ENCODE measurements at regions not wholly inside any gene's neighbourhood (a gene's known extent, or its start where the extent isn't known, plus 50 kb on each side); places are given as distances from the start of the nearest gene placed in this dataset.

DNA sequence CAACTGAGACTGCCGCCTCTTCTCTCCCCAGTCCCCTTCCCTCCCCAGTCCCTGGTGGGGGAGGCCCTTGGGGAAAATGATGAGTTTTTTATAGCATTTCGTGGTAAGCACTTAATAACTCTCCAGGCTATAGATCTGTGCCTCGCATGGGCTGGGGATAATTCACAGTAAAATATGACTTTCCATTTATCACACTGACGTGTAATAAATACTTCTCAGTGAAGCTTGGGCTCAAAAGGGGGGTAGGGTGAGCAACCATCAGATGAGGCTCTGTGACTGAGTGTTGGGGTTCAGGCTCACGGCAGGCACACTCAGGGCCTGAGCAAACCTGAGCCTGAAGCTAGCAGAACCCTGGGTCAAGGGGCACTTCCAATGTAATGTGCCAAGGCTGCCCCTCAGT lies 101.6 kb downstream of the CCT6B start:
- Histone ChIP-seq H3K9ac (ENCODE audit: insufficient read depth, low read length) (no peak overlapping the region), H3K4me1 (ENCODE audit: control insufficient read depth, extremely low read depth, insufficient read depth, low read length) (no peaks in the 10 kb centered on the region), H3K9me3 (ENCODE audit: control insufficient read depth, insufficient read depth, low read depth, low read length) (no peaks in the 10 kb centered on the region), H3K4me2 (ENCODE audit: extremely low read depth, insufficient read depth, low read length) (no peak overlapping the region), H3K4me3 (replicated peaks in 1 of 4; ENCODE audit: control extremely low read depth in 1 of 4, insufficient read depth in 1 of 4, low read depth in 3 of 4, low read length in 4 of 4) (no peak overlapping the region), H3K27me3 (ENCODE audit: control insufficient read depth, insufficient read depth, low read length) (no peaks in the 10 kb centered on the region), H2AFZ (ENCODE audit: low read length) (no peak overlapping the region), H3K36me3 (ENCODE audit: control insufficient read depth, insufficient read depth, low read length) (no peaks in the 10 kb centered on the region), H3K27ac (ENCODE audit: insufficient read depth, low read length) (no peak overlapping the region), H4K20me1 (ENCODE audit: control insufficient read depth, extremely low read depth, insufficient read depth, low read length) (no peaks in the 10 kb centered on the region), H3K79me2 (ENCODE audit: control insufficient read depth, insufficient read depth, low read length) (no peaks in the 10 kb centered on the region)
- DNase-seq (ENCODE audit: low read depth in 2 of 2): no peak
- TF ChIP-seq EZH2 (IDR thresholded peaks at IDR 0.05; ENCODE audit: low read length, missing control alignments): no peak
- TF ChIP-seq, protein P1, sequence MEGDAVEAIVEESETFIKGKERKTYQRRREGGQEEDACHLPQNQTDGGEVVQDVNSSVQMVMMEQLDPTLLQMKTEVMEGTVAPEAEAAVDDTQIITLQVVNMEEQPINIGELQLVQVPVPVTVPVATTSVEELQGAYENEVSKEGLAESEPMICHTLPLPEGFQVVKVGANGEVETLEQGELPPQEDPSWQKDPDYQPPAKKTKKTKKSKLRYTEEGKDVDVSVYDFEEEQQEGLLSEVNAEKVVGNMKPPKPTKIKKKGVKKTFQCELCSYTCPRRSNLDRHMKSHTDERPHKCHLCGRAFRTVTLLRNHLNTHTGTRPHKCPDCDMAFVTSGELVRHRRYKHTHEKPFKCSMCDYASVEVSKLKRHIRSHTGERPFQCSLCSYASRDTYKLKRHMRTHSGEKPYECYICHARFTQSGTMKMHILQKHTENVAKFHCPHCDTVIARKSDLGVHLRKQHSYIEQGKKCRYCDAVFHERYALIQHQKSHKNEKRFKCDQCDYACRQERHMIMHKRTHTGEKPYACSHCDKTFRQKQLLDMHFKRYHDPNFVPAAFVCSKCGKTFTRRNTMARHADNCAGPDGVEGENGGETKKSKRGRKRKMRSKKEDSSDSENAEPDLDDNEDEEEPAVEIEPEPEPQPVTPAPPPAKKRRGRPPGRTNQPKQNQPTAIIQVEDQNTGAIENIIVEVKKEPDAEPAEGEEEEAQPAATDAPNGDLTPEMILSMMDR (conservative IDR thresholded peaks at IDR 0.05 in 1 of 2, IDR thresholded peaks at IDR 0.05 in 1 of 2; ENCODE audit: low read depth in 1 of 2, low read length in 2 of 2): no peak

- Histone ChIP-seq H2AFZ (ENCODE audit: low read length) (no peak overlapping the region), H3K27me3 (ENCODE audit: control insufficient read depth, insufficient read depth, low read length) (no peaks in the 10 kb centered on the region), H3K79me2 (ENCODE audit: control insufficient read depth, insufficient read depth, low read length) (no peaks in the 10 kb centered on the region), H3K4me1 (ENCODE audit: control insufficient read depth, extremely low read depth, insufficient read depth, low read length) (no peaks in the 10 kb centered on the region), H4K20me1 (ENCODE audit: control insufficient read depth, extremely low read depth, insufficient read depth, low read length) (no peaks in the 10 kb centered on the region), H3K9me3 (ENCODE audit: control insufficient read depth, insufficient read depth, low read depth, low read length) (no peaks in the 10 kb centered on the region), H3K36me3 (ENCODE audit: control insufficient read depth, insufficient read depth, low read length) (no peaks in the 10 kb centered on the region), H3K9ac (ENCODE audit: insufficient read depth, low read length) (no peak overlapping the region), H3K4me3 (replicated peaks in 1 of 4; ENCODE audit: control extremely low read depth in 1 of 4, insufficient read depth in 1 of 4, low read depth in 3 of 4, low read length in 4 of 4) (no peak overlapping the region), H3K27ac (ENCODE audit: insufficient read depth, low read length) (no peak overlapping the region), H3K4me2 (ENCODE audit: extremely low read depth, insufficient read depth, low read length) (no peak overlapping the region)
- no peak for DNase-seq (ENCODE audit: low read depth in 2 of 2)
- TF ChIP-seq EZH2 (IDR thresholded peaks at IDR 0.05; ENCODE audit: low read length, missing control alignments): no peak
- TF ChIP-seq, protein P1 (conservative IDR thresholded peaks at IDR 0.05 in 1 of 2, IDR thresholded peaks at IDR 0.05 in 1 of 2; ENCODE audit: low read depth in 1 of 2, low read length in 2 of 2): no peak
These were observed 102.4 kb downstream of the CCT6B start for GRCh38 chr17:34858591-34859565.

- TF ChIP-seq, protein P1 (conservative IDR thresholded peaks at IDR 0.05 in 1 of 2, IDR thresholded peaks at IDR 0.05 in 1 of 2; ENCODE audit: low read depth in 1 of 2, low read length in 2 of 2): no peak
- no peak for TF ChIP-seq EZH2 (IDR thresholded peaks at IDR 0.05; ENCODE audit: low read length, missing control alignments)
These were observed 107.3 kb downstream of the CCT6B start for GRCh38 chr17:34853924-34854323.

More at GRCh38 chr17:34853924-34854323, 107.3 kb downstream of the CCT6B start:
- H4K20me1 ChIP-seq (ENCODE audit: control insufficient read depth, extremely low read depth, insufficient read depth, low read length): no peaks in the 10 kb centered on the region
- H2AFZ ChIP-seq (ENCODE audit: low read length): no peak overlapping the region
- no peak overlapping the region for H3K4me3 ChIP-seq (replicated peaks in 1 of 4; ENCODE audit: control extremely low read depth in 1 of 4, insufficient read depth in 1 of 4, low read depth in 3 of 4, low read length in 4 of 4)
- no peaks in the 10 kb centered on the region for H3K9me3 ChIP-seq (ENCODE audit: control insufficient read depth, insufficient read depth, low read depth, low read length)
- no peak for DNase-seq (ENCODE audit: low read depth in 2 of 2)
- H3K9ac ChIP-seq (ENCODE audit: insufficient read depth, low read length): no peak overlapping the region
- no peaks in the 10 kb centered on the region for H3K79me2 ChIP-seq (ENCODE audit: control insufficient read depth, insufficient read depth, low read length)
- H3K36me3 ChIP-seq (ENCODE audit: control insufficient read depth, insufficient read depth, low read length): no peaks in the 10 kb centered on the region
- H3K4me2 ChIP-seq (ENCODE audit: extremely low read depth, insufficient read depth, low read length): no peak overlapping the region
- H3K27me3 ChIP-seq (ENCODE audit: control insufficient read depth, insufficient read depth, low read length): no peaks in the 10 kb centered on the region
- no peaks in the 10 kb centered on the region for H3K4me1 ChIP-seq (ENCODE audit: control insufficient read depth, extremely low read depth, insufficient read depth, low read length)
- H3K27ac ChIP-seq (ENCODE audit: insufficient read depth, low read length): no peak overlapping the region

All from fibroblast of lung (primary cell).